Ovary (tissue), 7 donors: ENCODE measurements at regions not wholly inside any gene's neighbourhood (a gene's known extent, or its start where the extent isn't known, plus 50 kb on each side); places are given as distances from the start of the nearest gene placed in this dataset.
A peak's percentile ranks its signal among the peaks of the same experiment; 100 is the strongest.

ENCODE experiments used
- DNase-seq, 5 donors: peaks; one replicate each; pipeline ENCODE4 v3.0.0-alpha.2; 2019 to 2020
- H3K27ac ChIP-seq, 2 donors: fragments of 200-600 bp; one replicate each; pipeline versions ENCODE4 v1.5.1 to v1.8.0; 2019 to 2022
- H3K27me3 ChIP-seq: fragments of 200-600 bp; one replicate; pipeline ENCODE4 v1.8.0; 2022
- H3K36me3 ChIP-seq: fragments of 200-600 bp; sonication (generic); one replicate; pipeline ENCODE4 v1.5.1; 2019
- H3K4me1 ChIP-seq: one replicate; pipeline ENCODE4 v1.8.1; 2013; ENCODE audit warnings: mild to moderate bottlenecking, moderate library complexity; ENCODE audit not compliant: insufficient read depth
- H3K4me3 ChIP-seq: fragments of 200-600 bp; sonication (generic); one replicate; pipeline ENCODE4 v1.5.1; 2017
- H3K9me3 ChIP-seq, 2 donors: fragments of 200-600 bp in 1 of 2; sonication (generic) in 1 of 2; one replicate each; pipeline versions ENCODE4 v1.5.1 to v1.8.1; 2013 to 2019; ENCODE audit warnings: mild to moderate bottlenecking in 1 of 2, moderate library complexity in 1 of 2
- EP300 ChIP-seq: sonication (generic); formaldehyde crosslinking; IDR thresholded peaks from one replicate; pipeline ENCODE4 v1.6.1; 2017; ENCODE audit warnings: antibody characterized with exemption
- POLR2A ChIP-seq: fragments of 450-650 bp; IDR thresholded peaks from one replicate; pipeline ENCODE4 v1.6.1; 2017; ENCODE audit warnings: antibody characterized with exemption, mild to moderate bottlenecking, moderate library complexity
- WGBS, 3 donors: extraction: QIAGEN DNeasy Blood & Tissue Kit in 1 of 3; methylation state at CpG; one replicate each; pipeline versions ENCODE4 v1.1.5 to v1.1.7; 2013 to 2017; 5-methylcytosine and 5-hydroxymethylcytosine counted together
- intact Hi-C, 4 donors: fragments of 100-400 bp; cut with DNase I; formaldehyde crosslinking; loops; one replicate each; pipeline versions ENCODE4 v1.11.0 to v1.15.1; 2022 to 2023
- TF ChIP-seq, protein P1 (sequence below), 3 donors: fragments of 450-650 bp in 2 of 3; fragments of 200-600 bp in 1 of 3; IDR thresholded peaks; one replicate each; pipeline versions ENCODE4 v1.5.1 to v1.8.0; 2016 to 2022; ENCODE audit warnings: antibody characterized with exemption in 3 of 3, mild to moderate bottlenecking in 1 of 3
- donor health status: DM: no; HTN: no; CAD: no; lungs with moderate emphysema.
- donor health status: DM: no; HTN: no; CAD: no.
- donor health status: Bipolar disorder and iron deficiency.
- donor health status: DM: no; HTN: no; CAD: no.
- donor health status: DM: yes; HTN: yes; CAD: no.

DNA sequence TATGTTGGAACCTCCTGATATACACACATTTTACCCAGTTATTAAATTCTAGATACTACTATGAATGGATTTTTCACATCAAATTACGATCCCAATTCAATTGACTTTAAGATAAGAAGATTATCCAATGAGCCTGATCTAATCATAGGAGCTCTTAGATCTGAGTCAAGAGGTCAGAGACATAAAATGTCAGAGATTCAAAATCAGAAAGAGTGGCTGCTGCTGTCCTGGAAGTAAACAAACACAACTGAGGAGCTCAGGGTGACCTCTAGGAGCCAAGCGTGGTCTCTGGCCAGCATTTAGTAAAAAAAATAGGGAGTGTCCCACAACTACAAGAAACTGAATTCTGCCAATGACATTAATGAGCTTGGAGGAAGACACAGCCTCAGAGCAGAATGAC is 557.1 kb upstream of the CBLB start:
- Histone ChIP-seq H3K27ac (no peak overlapping the region), H3K9me3 (no peaks in the 10 kb centered on the region), H3K4me3 (no peak overlapping the region), H3K36me3 (no peaks in the 10 kb centered on the region), H3K4me1 (peaks cover 3% of the 10 kb centered on the region), H3K27me3 (no peaks in the 10 kb centered on the region)
- intact Hi-C loops, result no loop called here
- TF ChIP-seq, protein P1, sequence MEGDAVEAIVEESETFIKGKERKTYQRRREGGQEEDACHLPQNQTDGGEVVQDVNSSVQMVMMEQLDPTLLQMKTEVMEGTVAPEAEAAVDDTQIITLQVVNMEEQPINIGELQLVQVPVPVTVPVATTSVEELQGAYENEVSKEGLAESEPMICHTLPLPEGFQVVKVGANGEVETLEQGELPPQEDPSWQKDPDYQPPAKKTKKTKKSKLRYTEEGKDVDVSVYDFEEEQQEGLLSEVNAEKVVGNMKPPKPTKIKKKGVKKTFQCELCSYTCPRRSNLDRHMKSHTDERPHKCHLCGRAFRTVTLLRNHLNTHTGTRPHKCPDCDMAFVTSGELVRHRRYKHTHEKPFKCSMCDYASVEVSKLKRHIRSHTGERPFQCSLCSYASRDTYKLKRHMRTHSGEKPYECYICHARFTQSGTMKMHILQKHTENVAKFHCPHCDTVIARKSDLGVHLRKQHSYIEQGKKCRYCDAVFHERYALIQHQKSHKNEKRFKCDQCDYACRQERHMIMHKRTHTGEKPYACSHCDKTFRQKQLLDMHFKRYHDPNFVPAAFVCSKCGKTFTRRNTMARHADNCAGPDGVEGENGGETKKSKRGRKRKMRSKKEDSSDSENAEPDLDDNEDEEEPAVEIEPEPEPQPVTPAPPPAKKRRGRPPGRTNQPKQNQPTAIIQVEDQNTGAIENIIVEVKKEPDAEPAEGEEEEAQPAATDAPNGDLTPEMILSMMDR (IDR thresholded peaks at IDR 0.05), result no peak
- TF ChIP-seq POLR2A (no peak), EP300 (no peak)
- no peak for DNase-seq
- 90 to 96% (median 91%) methylated on average over 2 of the region's 2 CpGs for WGBS, 3 donors

DNA sequence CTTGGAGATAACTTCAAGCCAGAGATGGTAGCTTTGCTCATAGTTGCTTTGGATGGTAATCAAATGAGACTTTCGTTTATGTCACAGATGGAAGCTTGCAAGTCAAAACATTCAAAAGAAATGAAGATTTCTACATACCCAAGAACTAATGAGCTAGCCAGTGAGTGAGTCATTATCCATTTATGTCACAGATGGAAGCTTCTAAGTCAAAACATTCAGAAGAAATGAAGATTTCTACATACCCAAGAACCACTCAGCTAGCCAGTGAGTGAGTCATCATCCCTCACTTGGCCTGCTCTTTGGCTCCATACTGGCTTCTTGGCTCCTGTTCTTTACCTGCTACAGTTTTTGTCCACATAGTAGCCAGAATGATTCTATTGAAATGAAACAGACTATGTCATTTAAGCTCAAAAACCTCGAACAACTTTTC is 559.8 kb upstream of the CBLB start:
- Histone ChIP-seq H3K4me1 (peaks cover 3% of the 10 kb centered on the region), H3K4me3 (no peak overlapping the region), H3K9me3 (no peaks in the 10 kb centered on the region), H3K27ac (no peak overlapping the region), H3K27me3 (no peaks in the 10 kb centered on the region), H3K36me3 (no peaks in the 10 kb centered on the region)
- 9 to 13% (median 11%) methylated on average over 2 of the region's 2 CpGs for WGBS, 3 donors
- DNase-seq, result peak in 4 of 5 donors; percentile 40 to 75 (median 52)
- intact Hi-C loops, result no loop called here
- TF ChIP-seq POLR2A (peak; percentile 12), EP300 (no peak)
- TF ChIP-seq, protein P1 (IDR thresholded peaks at IDR 0.05), result no peak

DNA sequence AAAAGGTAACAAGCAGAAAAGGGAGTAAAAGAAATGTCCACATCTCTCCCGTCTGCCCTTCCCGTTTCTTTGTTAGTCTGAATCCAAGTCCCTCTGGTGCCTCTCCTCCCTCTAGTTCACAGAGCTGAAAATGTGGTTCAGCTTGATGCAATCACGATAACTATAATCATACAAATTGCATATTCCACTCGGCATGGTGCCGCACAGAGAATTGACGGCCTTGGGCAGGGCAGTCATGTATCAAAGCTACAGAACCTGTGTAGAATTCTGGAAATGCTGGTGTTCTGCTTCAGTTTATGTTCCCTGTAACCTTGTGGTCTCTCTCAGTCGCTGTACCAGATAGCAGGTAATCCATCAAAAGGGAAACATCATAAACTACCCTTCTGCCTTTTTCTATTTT is 562.9 kb upstream of the CBLB start:
- Histone ChIP-seq H3K27me3 (no peaks in the 10 kb centered on the region), H3K27ac (no peak overlapping the region)

DNA sequence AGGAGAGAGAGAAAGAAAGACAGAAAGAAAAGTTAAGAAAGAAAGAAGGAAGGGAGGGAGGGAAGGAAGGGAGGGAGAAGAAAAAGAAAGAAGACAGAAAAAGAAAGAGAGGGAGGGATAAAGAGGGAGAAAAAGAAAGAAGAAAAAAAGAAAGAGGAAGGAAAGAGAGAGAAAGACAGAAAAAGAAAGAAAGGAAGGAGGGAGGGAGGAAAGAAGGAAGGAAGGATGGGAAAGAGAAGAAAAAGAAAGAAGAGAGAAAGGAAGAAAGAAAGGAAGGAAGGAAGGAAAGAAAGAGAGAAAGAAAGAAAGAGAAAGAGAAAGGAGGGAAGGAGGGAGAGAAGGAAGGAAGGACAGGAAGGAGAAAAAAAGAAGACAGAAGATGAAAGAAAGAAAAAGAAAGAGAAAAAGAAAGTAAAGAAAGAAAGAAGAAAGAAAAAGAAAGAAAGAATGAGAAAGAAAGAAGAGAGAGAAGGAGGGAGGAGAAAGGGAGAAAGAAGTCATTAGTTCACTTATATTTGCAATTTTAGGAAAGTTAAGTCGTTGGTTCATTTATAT is 567.2 kb upstream of the CBLB start:
- WGBS, 3 donors, result 70 to 82% (median 77%) methylated on average over 1 of the region's 1 CpG
- Histone ChIP-seq H3K4me3 (no peak overlapping the region), H3K27ac (no peak overlapping the region), H3K36me3 (no peaks in the 10 kb centered on the region), H3K4me1 (no peaks in the 10 kb centered on the region), H3K9me3 (no peaks in the 10 kb centered on the region), H3K27me3 (no peaks in the 10 kb centered on the region)
- TF ChIP-seq, protein P1 (IDR thresholded peaks at IDR 0.05), result no peak
- TF ChIP-seq POLR2A (no peak), EP300 (no peak)
- no peak for DNase-seq
- intact Hi-C loops, result no loop called here

More for the DNA sequence above, 562.9 kb upstream of the CBLB start:
- H3K4me1 ChIP-seq, result no peaks in the 10 kb centered on the region
- DNase-seq, result no peak
- no peaks in the 10 kb centered on the region for H3K9me3 ChIP-seq
- WGBS, 3 donors, result 42 to 81% (median 79%) methylated on average over 7 of the region's 7 CpGs
- intact Hi-C loops, result no loop called here
- TF ChIP-seq EP300, result no peak
- no peak for TF ChIP-seq POLR2A
- TF ChIP-seq, protein P1 (IDR thresholded peaks at IDR 0.05), result no peak
- no peaks in the 10 kb centered on the region for H3K36me3 ChIP-seq
- H3K4me3 ChIP-seq, result no peak overlapping the region
